ENCODE measurements at regions not wholly inside any gene's neighbourhood (a gene's known extent, or its start where the extent isn't known, plus 50 kb on each side); places are given as distances from the start of the nearest gene placed in this dataset.

DNA sequence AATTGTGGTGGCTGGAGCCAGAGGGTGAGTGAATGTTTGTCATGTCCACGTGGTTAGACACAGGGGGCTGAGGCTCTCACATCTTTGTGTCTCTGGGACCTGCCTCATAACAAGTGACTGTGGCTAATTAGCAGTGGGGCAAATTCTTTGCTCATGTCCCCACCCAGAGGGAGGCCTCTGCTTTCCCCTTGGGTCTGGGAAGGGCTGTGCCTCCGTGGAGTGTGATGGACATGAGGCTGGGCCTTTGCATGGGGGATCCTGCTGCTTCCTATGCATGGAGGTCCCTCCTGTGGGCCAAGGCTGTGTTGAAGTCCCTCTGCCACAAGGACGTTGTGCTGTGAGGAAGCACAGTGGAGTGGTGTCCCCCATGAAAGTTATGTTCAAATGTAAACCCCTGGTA is 327.4 kb upstream of the SHH start:
- CTCF ChIA-PET, result no interaction called here

DNA sequence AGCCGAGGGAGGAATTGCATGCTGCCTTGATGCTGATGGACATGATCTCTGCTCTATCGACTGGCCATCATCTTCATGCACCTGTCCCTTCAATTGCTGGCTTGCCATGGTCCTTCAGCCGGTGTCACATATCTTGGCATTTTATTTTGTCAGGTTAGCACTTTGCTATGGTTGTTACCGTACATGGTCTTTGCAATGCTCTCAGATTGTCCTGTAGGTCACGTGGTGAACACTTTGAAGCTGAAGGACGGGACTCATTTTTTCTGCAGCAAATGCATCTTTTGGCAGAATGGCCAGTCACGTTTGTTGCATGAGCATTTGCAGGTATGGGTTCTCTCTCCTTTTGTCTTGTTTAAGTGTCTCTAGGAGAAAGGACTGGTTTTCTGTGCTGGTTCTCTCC is 326.8 kb upstream of the SHH start:
- ATAC-seq, result no peak
- Histone ChIP-seq H3K9me3 (no peaks in the 10 kb centered on the region), H3K4me1 (no peaks in the 10 kb centered on the region), H3K4me3 (no peak overlapping the region), H3K27ac (no peak overlapping the region), H3K4me2 (no peak overlapping the region)
- 38% methylated on average over 7 of the region's 7 CpGs for WGBS (ENCODE audit: missing lambda C conversion rate)
- TF ChIP-seq RAD21 (conservative IDR thresholded peaks at IDR 0.05 in 1 of 2, IDR thresholded peaks at IDR 0.05 in 1 of 2) (no peak), POLR2A (IDR thresholded peaks at IDR 0.05; ENCODE audit: low read length) (no peak), CBX8 (IDR thresholded peaks at IDR 0.05) (no peak), HOXB5 (CRISPR knock-in tag; IDR thresholded peaks at IDR 0.05) (no peak), HDAC2 (IDR thresholded peaks at IDR 0.05) (no peak), MAFK (IDR thresholded peaks at IDR 0.05; ENCODE audit: partially characterized antibody) (no peak), FOSL2 (IDR thresholded peaks at IDR 0.05) (no peak), FOSL2 (CRISPR knock-in tag; IDR thresholded peaks at IDR 0.05) (no peak), RCOR1 (IDR thresholded peaks at IDR 0.05; ENCODE audit: low read depth, low read length) (no peak), CBX2 (IDR thresholded peaks at IDR 0.05; ENCODE audit: borderline replicate concordance, low read depth) (no peak), TFCP2L1 (CRISPR knock-in tag; IDR thresholded peaks at IDR 0.05) (no peak)
- TF ChIP-seq, protein P1, sequence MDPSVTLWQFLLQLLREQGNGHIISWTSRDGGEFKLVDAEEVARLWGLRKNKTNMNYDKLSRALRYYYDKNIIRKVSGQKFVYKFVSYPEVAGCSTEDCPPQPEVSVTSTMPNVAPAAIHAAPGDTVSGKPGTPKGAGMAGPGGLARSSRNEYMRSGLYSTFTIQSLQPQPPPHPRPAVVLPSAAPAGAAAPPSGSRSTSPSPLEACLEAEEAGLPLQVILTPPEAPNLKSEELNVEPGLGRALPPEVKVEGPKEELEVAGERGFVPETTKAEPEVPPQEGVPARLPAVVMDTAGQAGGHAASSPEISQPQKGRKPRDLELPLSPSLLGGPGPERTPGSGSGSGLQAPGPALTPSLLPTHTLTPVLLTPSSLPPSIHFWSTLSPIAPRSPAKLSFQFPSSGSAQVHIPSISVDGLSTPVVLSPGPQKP (IDR thresholded peaks at IDR 0.05; ENCODE audit: low read depth, low read length), result no peak
- TF ChIP-seq, protein P2, sequence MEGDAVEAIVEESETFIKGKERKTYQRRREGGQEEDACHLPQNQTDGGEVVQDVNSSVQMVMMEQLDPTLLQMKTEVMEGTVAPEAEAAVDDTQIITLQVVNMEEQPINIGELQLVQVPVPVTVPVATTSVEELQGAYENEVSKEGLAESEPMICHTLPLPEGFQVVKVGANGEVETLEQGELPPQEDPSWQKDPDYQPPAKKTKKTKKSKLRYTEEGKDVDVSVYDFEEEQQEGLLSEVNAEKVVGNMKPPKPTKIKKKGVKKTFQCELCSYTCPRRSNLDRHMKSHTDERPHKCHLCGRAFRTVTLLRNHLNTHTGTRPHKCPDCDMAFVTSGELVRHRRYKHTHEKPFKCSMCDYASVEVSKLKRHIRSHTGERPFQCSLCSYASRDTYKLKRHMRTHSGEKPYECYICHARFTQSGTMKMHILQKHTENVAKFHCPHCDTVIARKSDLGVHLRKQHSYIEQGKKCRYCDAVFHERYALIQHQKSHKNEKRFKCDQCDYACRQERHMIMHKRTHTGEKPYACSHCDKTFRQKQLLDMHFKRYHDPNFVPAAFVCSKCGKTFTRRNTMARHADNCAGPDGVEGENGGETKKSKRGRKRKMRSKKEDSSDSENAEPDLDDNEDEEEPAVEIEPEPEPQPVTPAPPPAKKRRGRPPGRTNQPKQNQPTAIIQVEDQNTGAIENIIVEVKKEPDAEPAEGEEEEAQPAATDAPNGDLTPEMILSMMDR (IDR thresholded peaks at IDR 0.05), result no peak
- TF ChIP-seq, protein P3, sequence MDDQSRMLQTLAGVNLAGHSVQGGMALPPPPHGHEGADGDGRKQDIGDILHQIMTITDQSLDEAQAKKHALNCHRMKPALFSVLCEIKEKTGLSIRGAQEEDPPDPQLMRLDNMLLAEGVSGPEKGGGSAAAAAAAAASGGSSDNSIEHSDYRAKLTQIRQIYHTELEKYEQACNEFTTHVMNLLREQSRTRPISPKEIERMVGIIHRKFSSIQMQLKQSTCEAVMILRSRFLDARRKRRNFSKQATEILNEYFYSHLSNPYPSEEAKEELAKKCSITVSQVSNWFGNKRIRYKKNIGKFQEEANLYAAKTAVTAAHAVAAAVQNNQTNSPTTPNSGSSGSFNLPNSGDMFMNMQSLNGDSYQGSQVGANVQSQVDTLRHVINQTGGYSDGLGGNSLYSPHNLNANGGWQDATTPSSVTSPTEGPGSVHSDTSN (IDR thresholded peaks at IDR 0.05), result no peak
- ChIA-PET CTCF (no interaction called here), POLR2A (no interaction called here)
- DNase-seq (ENCODE audit: low read depth in 1 of 2, low spot score in 1 of 2), result no peak
- no peak for FAIRE-seq

More for the DNA sequence above, 327.4 kb upstream of the SHH start:
- Histone ChIP-seq H3K27ac (no peak overlapping the region), H3K4me3 (no peak overlapping the region), H3K4me1 (no peaks in the 10 kb centered on the region), H3K4me2 (no peak overlapping the region), H3K9me3 (no peaks in the 10 kb centered on the region)
- WGBS (ENCODE audit: missing lambda C conversion rate), result 0% methylated on average over 3 of the region's 3 CpGs
- POLR2A ChIA-PET, result no interaction called here
- FAIRE-seq (no peak), ATAC-seq (no peak), DNase-seq (ENCODE audit: low read depth in 1 of 2, low spot score in 1 of 2) (no peak)
- TF ChIP-seq HOXB13 (CRISPR knock-in tag; IDR thresholded peaks at IDR 0.05; ENCODE audit: low read depth) (no peak), HEYL (CRISPR knock-in tag; IDR thresholded peaks at IDR 0.05) (no peak), MAZ (IDR thresholded peaks at IDR 0.05; ENCODE audit: borderline replicate concordance, low read depth, low read length) (no peak), POLR2A (IDR thresholded peaks at IDR 0.05; ENCODE audit: low read length) (no peak), CEBPB (IDR thresholded peaks at IDR 0.05) (no peak), NFE2L2 (conservative IDR thresholded peaks at IDR 0.05; ENCODE audit: low read length) (no peak), NPAS2 (CRISPR knock-in tag; IDR thresholded peaks at IDR 0.05; ENCODE audit: borderline replicate concordance) (no peak), TFCP2L1 (CRISPR knock-in tag; IDR thresholded peaks at IDR 0.05) (no peak), RCOR1 (IDR thresholded peaks at IDR 0.05; ENCODE audit: low read depth, low read length) (no peak), EHMT2 (IDR thresholded peaks at IDR 0.05; ENCODE audit: low read depth) (no peak), HOXB5 (CRISPR knock-in tag; IDR thresholded peaks at IDR 0.05) (no peak), RAD21 (conservative IDR thresholded peaks at IDR 0.05 in 1 of 2, IDR thresholded peaks at IDR 0.05 in 1 of 2) (no peak), PHF8 (IDR thresholded peaks at IDR 0.05; ENCODE audit: borderline replicate concordance, low read depth) (no peak), KDM1A (IDR thresholded peaks at IDR 0.05; ENCODE audit: low read depth) (no peak), MYC (IDR thresholded peaks at IDR 0.05; ENCODE audit: borderline replicate concordance, low read length) (no peak), CHD2 (IDR thresholded peaks at IDR 0.05; ENCODE audit: low read length, partially characterized antibody) (no peak), ESRRA (IDR thresholded peaks at IDR 0.05; ENCODE audit: borderline replicate concordance, low read length) (no peak)
- TF ChIP-seq, protein P4, sequence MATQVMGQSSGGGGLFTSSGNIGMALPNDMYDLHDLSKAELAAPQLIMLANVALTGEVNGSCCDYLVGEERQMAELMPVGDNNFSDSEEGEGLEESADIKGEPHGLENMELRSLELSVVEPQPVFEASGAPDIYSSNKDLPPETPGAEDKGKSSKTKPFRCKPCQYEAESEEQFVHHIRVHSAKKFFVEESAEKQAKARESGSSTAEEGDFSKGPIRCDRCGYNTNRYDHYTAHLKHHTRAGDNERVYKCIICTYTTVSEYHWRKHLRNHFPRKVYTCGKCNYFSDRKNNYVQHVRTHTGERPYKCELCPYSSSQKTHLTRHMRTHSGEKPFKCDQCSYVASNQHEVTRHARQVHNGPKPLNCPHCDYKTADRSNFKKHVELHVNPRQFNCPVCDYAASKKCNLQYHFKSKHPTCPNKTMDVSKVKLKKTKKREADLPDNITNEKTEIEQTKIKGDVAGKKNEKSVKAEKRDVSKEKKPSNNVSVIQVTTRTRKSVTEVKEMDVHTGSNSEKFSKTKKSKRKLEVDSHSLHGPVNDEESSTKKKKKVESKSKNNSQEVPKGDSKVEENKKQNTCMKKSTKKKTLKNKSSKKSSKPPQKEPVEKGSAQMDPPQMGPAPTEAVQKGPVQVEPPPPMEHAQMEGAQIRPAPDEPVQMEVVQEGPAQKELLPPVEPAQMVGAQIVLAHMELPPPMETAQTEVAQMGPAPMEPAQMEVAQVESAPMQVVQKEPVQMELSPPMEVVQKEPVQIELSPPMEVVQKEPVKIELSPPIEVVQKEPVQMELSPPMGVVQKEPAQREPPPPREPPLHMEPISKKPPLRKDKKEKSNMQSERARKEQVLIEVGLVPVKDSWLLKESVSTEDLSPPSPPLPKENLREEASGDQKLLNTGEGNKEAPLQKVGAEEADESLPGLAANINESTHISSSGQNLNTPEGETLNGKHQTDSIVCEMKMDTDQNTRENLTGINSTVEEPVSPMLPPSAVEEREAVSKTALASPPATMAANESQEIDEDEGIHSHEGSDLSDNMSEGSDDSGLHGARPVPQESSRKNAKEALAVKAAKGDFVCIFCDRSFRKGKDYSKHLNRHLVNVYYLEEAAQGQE (IDR thresholded peaks at IDR 0.05), result no peak
- TF ChIP-seq, protein P5, sequence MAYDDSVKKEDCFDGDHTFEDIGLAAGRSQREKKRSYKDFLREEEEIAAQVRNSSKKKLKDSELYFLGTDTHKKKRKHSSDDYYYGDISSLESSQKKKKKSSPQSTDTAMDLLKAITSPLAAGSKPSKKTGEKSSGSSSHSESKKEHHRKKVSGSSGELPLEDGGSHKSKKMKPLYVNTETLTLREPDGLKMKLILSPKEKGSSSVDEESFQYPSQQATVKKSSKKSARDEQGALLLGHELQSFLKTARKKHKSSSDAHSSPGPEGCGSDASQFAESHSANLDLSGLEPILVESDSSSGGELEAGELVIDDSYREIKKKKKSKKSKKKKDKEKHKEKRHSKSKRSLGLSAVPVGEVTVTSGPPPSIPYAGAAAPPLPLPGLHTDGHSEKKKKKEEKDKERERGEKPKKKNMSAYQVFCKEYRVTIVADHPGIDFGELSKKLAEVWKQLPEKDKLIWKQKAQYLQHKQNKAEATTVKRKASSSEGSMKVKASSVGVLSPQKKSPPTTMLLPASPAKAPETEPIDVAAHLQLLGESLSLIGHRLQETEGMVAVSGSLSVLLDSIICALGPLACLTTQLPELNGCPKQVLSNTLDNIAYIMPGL (CRISPR knock-in tag; IDR thresholded peaks at IDR 0.05; ENCODE audit: borderline replicate concordance), result no peak
- TF ChIP-seq, protein P3 (IDR thresholded peaks at IDR 0.05), result no peak
